H4 (cell line): ENCODE measurements at regions not wholly inside any gene's neighbourhood (a gene's known extent, or its start where the extent isn't known, plus 50 kb on each side); places are given as distances from the start of the nearest gene placed in this dataset.
"Not testable (repeated sequence)": the region's sequence is repeated elsewhere in the genome, so short reads cannot be mapped to it uniquely, and the experiment has no call there.

Experiments used
- DNase-seq: peaks from one replicate; pipeline ENCODE4 v3.0.0-alpha.2; 2015; ENCODE audit warnings: low spot score

GRCh38 chr19:29873801-29874575 lies 62.2 kb downstream of the CCNE1 start:
- no peak for DNase-seq

DNA sequence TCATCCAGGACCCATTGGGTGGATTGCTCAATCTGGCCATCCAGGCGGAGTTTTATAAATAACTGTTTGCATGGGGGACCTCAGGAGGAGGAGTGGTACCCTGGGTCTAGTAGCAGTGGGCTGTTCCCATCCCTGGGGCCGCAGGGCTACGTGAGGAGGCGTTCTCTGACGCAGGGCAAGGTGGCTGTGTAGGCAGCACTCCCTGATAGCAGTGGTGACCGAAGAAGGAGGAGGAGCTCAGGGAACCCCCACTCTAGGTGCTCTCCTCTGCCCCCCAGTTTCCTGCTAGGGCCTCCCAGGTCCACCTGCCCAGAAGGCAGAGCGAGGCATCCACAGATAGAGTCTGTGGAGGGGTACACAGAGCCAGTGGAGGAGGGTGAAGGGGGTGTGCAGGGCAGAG lies 64.1 kb downstream of the CCNE1 start:
- DNase-seq: no peak

GRCh38 chr19:29876414-29876813 lies 64.6 kb downstream of the CCNE1 start:
- no peak for DNase-seq

DNA sequence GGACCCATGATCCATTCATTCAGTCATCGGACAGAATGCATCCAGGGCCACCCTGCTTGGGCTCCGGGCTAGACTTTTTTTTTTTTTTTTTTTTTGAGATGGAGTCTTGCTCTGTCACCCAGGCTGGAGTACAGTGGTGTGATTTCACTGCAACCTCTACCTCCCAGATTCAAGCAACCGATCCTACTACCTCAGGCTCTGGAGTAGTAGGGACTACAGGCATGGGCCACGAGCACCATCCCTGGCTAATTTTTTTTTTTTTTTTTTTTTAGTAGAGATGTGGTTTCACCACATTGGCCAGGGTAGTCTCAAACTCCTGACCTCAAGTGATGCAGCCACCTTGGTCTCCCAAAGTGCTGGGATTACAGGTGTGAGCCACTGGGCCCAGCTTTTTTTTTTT lies 65.1 kb downstream of the CCNE1 start:
- not testable (repeated sequence) for DNase-seq

- peak; percentile 98 for DNase-seq
These were observed 62.9 kb upstream of the URI1 start for GRCh38 chr19:29878973-29879654.

DNA sequence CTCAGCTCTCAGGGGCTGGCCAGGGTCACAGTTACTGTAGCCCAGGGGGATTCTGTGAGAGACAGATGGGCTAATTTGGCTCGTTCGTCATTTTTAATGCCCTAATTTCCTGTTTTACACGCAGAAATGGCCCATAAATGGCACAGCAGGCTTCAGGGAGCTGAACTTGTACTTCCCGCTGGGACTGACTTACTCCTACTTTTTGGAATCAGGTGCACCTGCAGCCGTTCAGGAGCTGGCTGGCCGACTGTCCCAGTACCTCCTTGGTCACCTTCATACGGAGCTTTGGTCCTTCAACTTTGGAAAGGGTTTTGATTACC lies 62.4 kb upstream of the URI1 start:
- DNase-seq: no peak

DNA sequence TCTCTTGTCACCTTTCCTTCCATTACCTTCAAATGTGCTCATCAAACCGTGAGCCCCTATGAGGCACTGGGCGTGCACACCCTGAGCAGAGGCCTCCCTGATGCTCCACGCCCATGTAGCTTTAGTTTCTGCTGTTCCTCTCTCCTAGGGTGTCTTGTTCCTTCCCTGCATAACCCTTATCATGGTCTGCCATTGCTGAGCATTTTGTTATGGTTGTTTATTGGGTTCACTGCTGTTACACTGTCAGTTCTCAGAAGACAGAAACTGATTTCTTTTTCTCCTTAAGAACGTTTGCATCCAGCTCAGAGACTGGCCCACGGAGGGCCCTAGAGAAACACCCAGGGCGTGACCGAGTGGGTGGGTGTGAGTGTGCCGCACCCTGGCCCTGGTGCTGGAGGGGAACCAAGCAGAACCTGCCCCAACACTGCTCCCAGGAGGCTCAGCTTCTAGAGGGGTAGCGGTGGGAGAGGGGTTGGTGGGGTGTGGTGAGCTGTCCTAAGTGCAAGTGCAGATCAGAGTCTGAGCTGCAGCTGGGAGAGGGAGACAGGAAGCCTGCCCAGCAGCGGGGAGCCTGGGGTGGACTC lies 61.4 kb upstream of the URI1 start:
- no peak for DNase-seq

DNA sequence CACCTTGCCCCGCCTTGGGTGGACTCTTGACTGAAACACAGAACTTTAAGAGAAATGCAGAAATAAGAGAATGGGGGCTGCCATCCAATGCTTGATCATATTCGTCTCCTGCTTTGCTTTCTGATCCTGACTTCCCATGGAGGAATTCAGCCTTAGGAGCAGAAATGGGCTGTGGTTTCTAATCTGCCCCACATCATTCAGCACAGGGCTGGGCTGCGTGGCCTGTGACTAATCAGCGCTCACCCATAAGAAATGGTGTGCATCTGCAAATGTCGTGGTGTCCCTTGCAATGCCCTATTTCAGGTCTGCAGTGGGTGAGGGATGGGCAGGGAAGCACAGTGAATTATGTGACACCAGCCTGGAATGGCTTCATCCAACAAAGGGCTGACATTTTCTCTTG lies 60.7 kb upstream of the URI1 start:
- DNase-seq: no peak

DNA sequence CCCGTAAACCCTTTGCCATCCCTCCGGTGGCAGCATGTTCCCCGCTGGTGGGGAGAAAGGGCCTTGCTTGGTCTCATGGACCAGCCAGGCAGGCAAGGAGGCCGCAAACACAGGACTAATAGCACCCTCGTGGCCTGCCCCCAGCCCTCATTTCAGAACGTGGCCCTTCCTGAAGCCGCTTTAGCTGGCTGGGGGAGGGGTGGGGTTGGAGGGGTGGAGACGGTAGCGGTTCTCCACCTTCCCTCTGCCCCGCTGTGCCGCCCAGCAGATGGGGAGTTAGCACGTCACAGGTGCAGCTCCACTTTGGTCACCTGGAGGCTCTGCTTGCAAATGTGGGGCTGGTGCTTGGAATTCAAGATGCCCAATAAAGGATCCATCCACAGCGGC lies 59.3 kb upstream of the URI1 start:
- DNase-seq: no peak

GRCh38 chr19:29884044-29884443 lies 58.0 kb upstream of the URI1 start:
- no peak for DNase-seq

DNA sequence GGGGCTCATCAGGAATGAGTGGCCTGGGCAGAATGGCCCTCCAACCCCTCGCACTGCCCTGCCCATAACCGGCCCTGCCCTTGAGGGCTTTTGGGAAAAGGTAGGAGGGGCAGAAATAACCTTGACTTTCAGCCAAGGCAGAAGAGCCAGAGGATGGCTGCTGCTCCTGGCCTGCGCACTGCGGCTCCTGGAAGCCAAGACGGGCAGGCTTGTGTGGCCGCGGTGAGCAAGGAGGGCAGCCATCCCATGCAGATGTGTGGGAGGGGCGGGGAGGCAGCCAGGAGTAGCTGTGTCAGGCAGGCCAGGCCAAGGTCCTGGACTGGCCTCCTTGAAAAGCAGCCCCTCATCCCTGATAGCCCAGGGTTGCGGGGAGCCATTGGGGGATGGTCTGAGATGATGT lies 57.6 kb upstream of the URI1 start:
- DNase-seq: no peak

- DNase-seq: not testable (repeated sequence)
These were observed 55.9 kb upstream of the URI1 start for GRCh38 chr19:29886106-29886505.

GRCh38 chr19:29886586-29886985 lies 55.5 kb upstream of the URI1 start:
- DNase-seq: no peak

GRCh38 chr19:29887442-29887855 lies 54.6 kb upstream of the URI1 start:
- no peak for DNase-seq

GRCh38 chr19:29888047-29888446 lies 54.0 kb upstream of the URI1 start:
- DNase-seq: not testable (repeated sequence)

DNA sequence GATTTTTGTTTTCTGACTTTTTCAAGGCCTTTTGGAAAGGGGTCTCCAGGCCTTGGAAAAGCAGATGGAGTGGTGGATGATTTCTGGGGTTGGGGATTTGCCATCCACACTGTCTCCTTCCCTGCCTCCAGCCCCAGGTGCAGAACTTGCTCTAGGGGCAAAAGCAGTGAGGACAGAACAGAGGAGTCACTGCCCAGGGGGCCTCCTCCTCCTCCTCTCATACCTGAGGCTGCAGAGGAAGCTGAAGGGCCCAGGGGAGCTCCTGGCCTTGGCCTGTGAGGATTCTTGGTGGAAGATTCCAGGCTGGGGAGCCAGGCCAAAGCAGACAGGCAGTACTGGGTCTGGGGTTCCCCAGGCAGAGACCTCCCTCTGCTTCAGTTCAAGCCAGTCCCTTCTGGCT lies 52.3 kb upstream of the URI1 start:
- DNase-seq: no peak

DNA sequence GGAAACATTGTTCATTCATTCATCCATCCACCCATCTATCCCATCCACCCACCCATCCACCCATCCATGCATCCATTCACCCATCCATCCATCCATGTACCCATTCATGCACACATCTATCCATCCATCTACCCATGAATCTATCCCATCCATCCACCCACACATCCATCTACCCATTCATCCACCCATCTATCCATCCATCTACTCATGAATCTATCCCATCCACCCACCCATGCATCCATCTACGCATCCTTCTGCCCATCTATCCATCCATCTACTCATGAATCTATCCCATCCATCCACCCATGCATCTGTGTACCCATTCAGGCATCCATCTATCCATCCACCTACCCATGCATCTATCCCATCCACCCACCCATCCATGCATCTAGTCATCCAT lies 51.6 kb upstream of the URI1 start:
- DNase-seq: no peak
